BLaER1 treated with 17β-estradiol and CSF1 and Interleukin-3, amounts not matched to agents 10 nM and 100 nM (cell line): ENCODE measurements at regions not wholly inside any gene's neighbourhood (a gene's known extent, or its start where the extent isn't known, plus 50 kb on each side); places are given as distances from the start of the nearest gene placed in this dataset.
A peak's percentile ranks its signal among the peaks of the same experiment; 100 is the strongest.

Source experiments
- H3K27ac ChIP-seq, 11 experiments: shearing (Covaris generic); formaldehyde crosslinking; 2 replicates each; pipeline ENCODE4 v1.8.1; 2022
- H3K27me3 ChIP-seq, 11 experiments: shearing (Covaris generic); formaldehyde crosslinking; 2 replicates each; pipeline ENCODE4 v1.8.1; 2022
- H3K36me3 ChIP-seq, 11 experiments: shearing (Covaris generic); formaldehyde crosslinking; 2 replicates each; pipeline ENCODE4 v1.8.1; 2022
- H3K4me1 ChIP-seq, 10 experiments: shearing (Covaris generic); formaldehyde crosslinking; 2 replicates each; pipeline ENCODE4 v1.8.1; 2022
- H3K4me2 ChIP-seq, 11 experiments: shearing (Covaris generic); formaldehyde crosslinking; 2 replicates each; pipeline ENCODE4 v1.8.1; 2022
- H3K4me3 ChIP-seq, 10 experiments: shearing (Covaris generic); formaldehyde crosslinking; 2 replicates each; pipeline ENCODE4 v1.8.1; 2022
- H3K9ac ChIP-seq, 11 experiments: shearing (Covaris generic); formaldehyde crosslinking; 2 replicates each; pipeline ENCODE4 v1.8.1; 2022
- H3K9me3 ChIP-seq, 11 experiments: shearing (Covaris generic); formaldehyde crosslinking; replicated peaks in 1 of 11; 2 replicates each; pipeline ENCODE4 v1.8.1; 2022
- H4K20me1 ChIP-seq, 11 experiments: shearing (Covaris generic); formaldehyde crosslinking; 2 replicates each; pipeline ENCODE4 v1.8.1; 2022
- Cebpa-rat ChIP-seq, 11 experiments: shearing (Covaris generic); IDR thresholded peaks; 2 replicates each; pipeline ENCODE4 v1.8.1; 2022

GRCh38 chr4:36427696-36428095, 146.3 kb downstream of the DTHD1 start:
- Histone ChIP-seq H3K9me3 (0 out of 22 replicates have a peak, but pooled peaks cover 0 to 4% (median 0%) of the 10 kb centered on the region in 11 experiments), H3K4me3 (no peak overlapping the region), H3K36me3 (no peaks in the 10 kb centered on the region), H3K27me3 (no peaks in the 10 kb centered on the region), H3K27ac (peak overlapping the region in 4 of 11 experiments; percentile 23 to 50 (median 38); a peak in 5 of 22 replicates), H3K4me2 (peak overlapping the region; percentile 7 to 81 (median 70); a peak in 20 of 22 replicates), H4K20me1 (no peaks in the 10 kb centered on the region), H3K4me1 (peaks cover 0 to 20% (median 18%) of the 10 kb centered on the region in 10 experiments; a peak in 18 of 20 replicates), H3K9ac (no peak overlapping the region)
- TF ChIP-seq Cebpa-rat (IDR thresholded peaks at IDR 0.05): no peak

GRCh38 chr4:36432586-36432985, 151.2 kb downstream of the DTHD1 start:
- H3K36me3 ChIP-seq: no peaks in the 10 kb centered on the region
- no peak overlapping the region for H3K9ac ChIP-seq
- H3K9me3 ChIP-seq: peaks cover 3 to 12% (median 6%) of the 10 kb centered on the region in 11 experiments; a peak in 7 of 22 replicates
- H3K27me3 ChIP-seq: no peaks in the 10 kb centered on the region
- no peak for TF ChIP-seq Cebpa-rat (IDR thresholded peaks at IDR 0.05)
- no peaks in the 10 kb centered on the region for H4K20me1 ChIP-seq
- H3K27ac ChIP-seq: no peak overlapping the region
- H3K4me3 ChIP-seq: no peak overlapping the region
- H3K4me2 ChIP-seq: no peak overlapping the region
- H3K4me1 ChIP-seq: peaks cover 0 to 9% (median 8%) of the 10 kb centered on the region in 10 experiments; a peak in 17 of 20 replicates

- TF ChIP-seq Cebpa-rat (IDR thresholded peaks at IDR 0.05): no peak
- H3K4me3 ChIP-seq: no peak overlapping the region
- no peak overlapping the region for H3K27ac ChIP-seq
- no peaks in the 10 kb centered on the region for H3K36me3 ChIP-seq
- no peak overlapping the region for H3K4me2 ChIP-seq
- H3K9ac ChIP-seq: no peak overlapping the region
- H3K4me1 ChIP-seq: no peaks in the 10 kb centered on the region; a peak in 1 of 20 replicates
- H3K9me3 ChIP-seq: peaks cover 4 to 17% (median 10%) of the 10 kb centered on the region in 11 experiments; a peak in 13 of 22 replicates
- no peaks in the 10 kb centered on the region for H3K27me3 ChIP-seq
- H4K20me1 ChIP-seq: no peaks in the 10 kb centered on the region
Measured at GRCh38 chr4:36439556-36439955, 158.1 kb downstream of the DTHD1 start.

GRCh38 chr4:36445480-36445879, 164.1 kb downstream of the DTHD1 start:
- no peak overlapping the region for H3K4me2 ChIP-seq
- H3K27me3 ChIP-seq: no peaks in the 10 kb centered on the region
- no peaks in the 10 kb centered on the region for H3K36me3 ChIP-seq
- no peak overlapping the region for H3K9ac ChIP-seq
- peaks cover 0 to 6% (median 0%) of the 10 kb centered on the region in 11 experiments; a peak in 4 of 22 replicates for H3K9me3 ChIP-seq
- no peaks in the 10 kb centered on the region for H3K4me1 ChIP-seq
- no peak overlapping the region for H3K27ac ChIP-seq
- H4K20me1 ChIP-seq: no peaks in the 10 kb centered on the region
- no peak overlapping the region for H3K4me3 ChIP-seq
- no peak for TF ChIP-seq Cebpa-rat (IDR thresholded peaks at IDR 0.05)

GRCh38 chr4:36446275-36446674, 164.9 kb downstream of the DTHD1 start:
- H3K36me3 ChIP-seq: no peaks in the 10 kb centered on the region
- no peak overlapping the region for H3K9ac ChIP-seq
- no peak overlapping the region for H3K27ac ChIP-seq
- no peaks in the 10 kb centered on the region for H4K20me1 ChIP-seq
- H3K27me3 ChIP-seq: no peaks in the 10 kb centered on the region
- H3K9me3 ChIP-seq: no peaks in the 10 kb centered on the region; a peak in 1 of 22 replicates
- no peaks in the 10 kb centered on the region for H3K4me1 ChIP-seq
- TF ChIP-seq Cebpa-rat (IDR thresholded peaks at IDR 0.05): no peak
- H3K4me2 ChIP-seq: no peak overlapping the region
- H3K4me3 ChIP-seq: no peak overlapping the region

GRCh38 chr4:36461344-36461743, 179.9 kb downstream of the DTHD1 start:
- Histone ChIP-seq H3K27ac (no peak overlapping the region), H3K4me1 (no peaks in the 10 kb centered on the region), H4K20me1 (no peaks in the 10 kb centered on the region), H3K36me3 (no peaks in the 10 kb centered on the region), H3K9me3 (0 out of 22 replicates have a peak, but pooled peaks cover 0 to 5% (median 0%) of the 10 kb centered on the region in 11 experiments), H3K4me2 (no peak overlapping the region), H3K27me3 (no peaks in the 10 kb centered on the region), H3K4me3 (no peak overlapping the region), H3K9ac (no peak overlapping the region)
- TF ChIP-seq Cebpa-rat (IDR thresholded peaks at IDR 0.05): no peak

- no peak overlapping the region for H3K4me3 ChIP-seq
- no peak overlapping the region for H3K4me2 ChIP-seq
- H3K27me3 ChIP-seq: no peaks in the 10 kb centered on the region
- H3K27ac ChIP-seq: no peak overlapping the region
- no peaks in the 10 kb centered on the region for H3K36me3 ChIP-seq
- no peaks in the 10 kb centered on the region for H3K4me1 ChIP-seq
- no peak for TF ChIP-seq Cebpa-rat (IDR thresholded peaks at IDR 0.05)
- no peaks in the 10 kb centered on the region for H4K20me1 ChIP-seq
- H3K9ac ChIP-seq: no peak overlapping the region
- H3K9me3 ChIP-seq: no peaks in the 10 kb centered on the region
Measured at GRCh38 chr4:36467670-36468069, 186.3 kb downstream of the DTHD1 start.

- H3K36me3 ChIP-seq: no peaks in the 10 kb centered on the region
- TF ChIP-seq Cebpa-rat (IDR thresholded peaks at IDR 0.05): no peak
- no peaks in the 10 kb centered on the region for H3K9me3 ChIP-seq
- no peak overlapping the region for H3K27ac ChIP-seq
- H3K4me3 ChIP-seq: no peak overlapping the region
- H3K27me3 ChIP-seq: no peaks in the 10 kb centered on the region
- H3K4me2 ChIP-seq: no peak overlapping the region
- H3K4me1 ChIP-seq: peaks cover 0 to 9% (median 0%) of the 10 kb centered on the region in 10 experiments; a peak in 3 of 20 replicates
- no peaks in the 10 kb centered on the region for H4K20me1 ChIP-seq
- H3K9ac ChIP-seq: no peak overlapping the region
Measured at GRCh38 chr4:36471903-36472302, 190.5 kb downstream of the DTHD1 start.

- no peak overlapping the region for H3K9ac ChIP-seq
- H3K4me3 ChIP-seq: no peak overlapping the region
- no peaks in the 10 kb centered on the region for H4K20me1 ChIP-seq
- H3K36me3 ChIP-seq: no peaks in the 10 kb centered on the region
- H3K27ac ChIP-seq: no peak overlapping the region
- H3K27me3 ChIP-seq: no peaks in the 10 kb centered on the region
- peak overlapping the region in 6 of 11 experiments; percentile 2 to 17 (median 10); a peak in 3 of 22 replicates for H3K4me2 ChIP-seq
- no peaks in the 10 kb centered on the region for H3K9me3 ChIP-seq
- peaks cover 0 to 9% (median 0%) of the 10 kb centered on the region in 10 experiments; a peak in 3 of 20 replicates for H3K4me1 ChIP-seq
- TF ChIP-seq Cebpa-rat (IDR thresholded peaks at IDR 0.05): no peak
Measured at GRCh38 chr4:36476135-36476534, 194.7 kb downstream of the DTHD1 start.

- TF ChIP-seq Cebpa-rat (IDR thresholded peaks at IDR 0.05): no peak
- no peak overlapping the region for H3K27ac ChIP-seq
- H3K4me3 ChIP-seq: no peak overlapping the region
Measured at GRCh38 chr4:36477861-36478260, 196.4 kb downstream of the DTHD1 start.

More at GRCh38 chr4:36477861-36478260, 196.4 kb downstream of the DTHD1 start:
- Histone ChIP-seq H3K9ac (no peak overlapping the region), H3K4me2 (no peak overlapping the region), H3K36me3 (no peaks in the 10 kb centered on the region), H3K9me3 (no peaks in the 10 kb centered on the region), H3K4me1 (peaks cover 0 to 9% (median 0%) of the 10 kb centered on the region in 10 experiments; a peak in 3 of 20 replicates), H4K20me1 (no peaks in the 10 kb centered on the region), H3K27me3 (no peaks in the 10 kb centered on the region)
